MM.1S (cell line): ENCODE measurements at regions not wholly inside any gene's neighbourhood (a gene's known extent, or its start where the extent isn't known, plus 50 kb on each side); places are given as distances from the start of the nearest gene placed in this dataset.

Experiments
- DNase-seq: peaks from one replicate; pipeline ENCODE4 v3.0.0-alpha.2; 2015
- H2AFZ ChIP-seq: fragments of 300-600 bp; sonication (generic); 2 replicates; pipeline ENCODE4 v1.6.0; 2016; ENCODE audit warnings: antibody characterized with exemption, low read length
- H3F3A ChIP-seq: fragments of 300-600 bp; sonication (generic); 2 replicates; pipeline ENCODE4 v1.6.1; 2016; ENCODE audit warnings: mild to moderate bottlenecking, antibody characterized with exemption, low read length, moderate library complexity, mixed read lengths; ENCODE audit not compliant: insufficient read depth
- H3K27ac ChIP-seq: fragments of 300-600 bp; sonication (generic); 2 replicates; pipeline ENCODE4 v1.5.1; 2016; ENCODE audit warnings: mild to moderate bottlenecking, low read length
- H3K27me3 ChIP-seq: fragments of 300-600 bp; sonication (generic); replicated peaks from 2 replicates; pipeline ENCODE4 v1.6.0; 2016; ENCODE audit warnings: low read length; ENCODE audit not compliant: insufficient read depth
- H3K36me3 ChIP-seq: fragments of 300-600 bp; sonication (generic); replicated peaks from 2 replicates; pipeline ENCODE4 v1.6.1; 2016; ENCODE audit warnings: mild to moderate bottlenecking, low read length, mixed read lengths; ENCODE audit not compliant: insufficient read depth
- H3K4me1 ChIP-seq: fragments of 300-600 bp; sonication (generic); 2 replicates; pipeline ENCODE4 v1.6.1; 2016; ENCODE audit warnings: low read length, mixed read lengths
- H3K4me2 ChIP-seq: fragments of 300-600 bp; sonication (generic); 2 replicates; pipeline ENCODE4 v1.6.0; 2016; ENCODE audit warnings: low read depth, low read length
- H3K4me3 ChIP-seq: fragments of 300-600 bp; sonication (generic); 2 replicates; pipeline ENCODE4 v1.5.1; 2016; ENCODE audit warnings: low read length, mixed read lengths
- H3K79me2 ChIP-seq: fragments of 300-600 bp; sonication (generic); 2 replicates; pipeline ENCODE4 v1.6.1; 2016; ENCODE audit warnings: mixed run types, low read length, mixed read lengths
- H3K9ac ChIP-seq: fragments of 300-600 bp; sonication (generic); 2 replicates; pipeline ENCODE4 v1.6.1; 2016; ENCODE audit warnings: low read length, mixed read lengths
- H3K9me2 ChIP-seq: fragments of 300-600 bp; sonication (generic); replicated peaks from 2 replicates; pipeline ENCODE4 v1.6.1; 2016; ENCODE audit warnings: mild to moderate bottlenecking, low read length, mixed read lengths; ENCODE audit not compliant: insufficient read depth
- H3K9me3 ChIP-seq: fragments of 300-600 bp; sonication (generic); replicated peaks from 2 replicates; pipeline ENCODE4 v1.6.1; 2016; ENCODE audit warnings: mild to moderate bottlenecking, low read length, mixed read lengths; ENCODE audit not compliant: insufficient read depth
- H4K20me1 ChIP-seq: fragments of 300-600 bp; sonication (generic); 2 replicates; pipeline ENCODE4 v1.6.1; 2016; ENCODE audit warnings: mild to moderate bottlenecking, low read length, moderate library complexity, mixed read lengths; ENCODE audit not compliant: insufficient read depth
- EZH2 ChIP-seq: fragments of 300-600 bp; sonication (generic); optimal IDR thresholded peaks from 2 replicates; pipeline ENCODE3; 2017; ENCODE audit warnings: low read depth, mild to moderate bottlenecking, antibody characterized with exemption, low read length, mixed read lengths
- EZH2phosphoT487 ChIP-seq: fragments of 300-600 bp; sonication (generic); IDR thresholded peaks from 2 replicates; pipeline ENCODE4 v1.6.1; 2018; ENCODE audit warnings: antibody characterized with exemption, low read length
- TF ChIP-seq, protein P1 (sequence below): fragments of 300-600 bp; sonication (generic); IDR thresholded peaks from 2 replicates; pipeline ENCODE4 v1.5.1; 2016; ENCODE audit warnings: antibody characterized with exemption, low read length, mixed read lengths

- Histone ChIP-seq H3K4me3 (no peak overlapping the region), H3K4me1 (no peaks in the 10 kb centered on the region), H2AFZ (no peak overlapping the region), H3K9me3 (no peaks in the 10 kb centered on the region), H3K9me2 (no peaks in the 10 kb centered on the region), H3K27me3 (no peaks in the 10 kb centered on the region), H4K20me1 (no peaks in the 10 kb centered on the region), H3K36me3 (no peaks in the 10 kb centered on the region), H3K9ac (no peak overlapping the region), H3K27ac (no peak overlapping the region), H3F3A (no peaks in the 10 kb centered on the region), H3K79me2 (no peaks in the 10 kb centered on the region), H3K4me2 (no peak overlapping the region)
- DNase-seq = no peak
- TF ChIP-seq, protein P1, sequence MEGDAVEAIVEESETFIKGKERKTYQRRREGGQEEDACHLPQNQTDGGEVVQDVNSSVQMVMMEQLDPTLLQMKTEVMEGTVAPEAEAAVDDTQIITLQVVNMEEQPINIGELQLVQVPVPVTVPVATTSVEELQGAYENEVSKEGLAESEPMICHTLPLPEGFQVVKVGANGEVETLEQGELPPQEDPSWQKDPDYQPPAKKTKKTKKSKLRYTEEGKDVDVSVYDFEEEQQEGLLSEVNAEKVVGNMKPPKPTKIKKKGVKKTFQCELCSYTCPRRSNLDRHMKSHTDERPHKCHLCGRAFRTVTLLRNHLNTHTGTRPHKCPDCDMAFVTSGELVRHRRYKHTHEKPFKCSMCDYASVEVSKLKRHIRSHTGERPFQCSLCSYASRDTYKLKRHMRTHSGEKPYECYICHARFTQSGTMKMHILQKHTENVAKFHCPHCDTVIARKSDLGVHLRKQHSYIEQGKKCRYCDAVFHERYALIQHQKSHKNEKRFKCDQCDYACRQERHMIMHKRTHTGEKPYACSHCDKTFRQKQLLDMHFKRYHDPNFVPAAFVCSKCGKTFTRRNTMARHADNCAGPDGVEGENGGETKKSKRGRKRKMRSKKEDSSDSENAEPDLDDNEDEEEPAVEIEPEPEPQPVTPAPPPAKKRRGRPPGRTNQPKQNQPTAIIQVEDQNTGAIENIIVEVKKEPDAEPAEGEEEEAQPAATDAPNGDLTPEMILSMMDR = no peak
- TF ChIP-seq EZH2 (no peak), EZH2phosphoT487 (no peak)
These were observed 98.6 kb upstream of the EEF2KMT start for GRCh38 chr16:5196204-5196603.

DNA sequence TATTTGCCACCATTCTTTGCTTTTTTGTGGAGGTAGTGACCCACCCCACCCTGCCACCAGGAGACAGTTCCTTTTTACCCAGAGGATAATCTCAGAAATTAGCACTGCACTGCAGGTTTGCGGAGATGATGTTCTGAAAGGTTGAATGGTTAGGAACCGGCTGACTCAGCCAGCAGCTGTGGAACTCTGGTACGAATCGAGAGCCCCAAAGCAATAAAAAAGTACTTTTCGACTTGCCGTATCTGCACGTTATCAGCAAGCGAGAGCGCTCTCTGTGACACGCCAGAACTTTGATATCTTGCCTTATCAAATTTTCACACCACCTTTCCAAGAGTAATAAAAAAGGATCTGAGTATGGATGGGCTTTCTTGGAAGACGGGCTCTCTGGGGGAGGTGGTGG lies 96.3 kb upstream of the EEF2KMT start:
- no peaks in the 10 kb centered on the region for H3K36me3 ChIP-seq
- no peak overlapping the region for H3K4me2 ChIP-seq
- no peak overlapping the region for H3K27ac ChIP-seq
- no peak overlapping the region for H3K9ac ChIP-seq
- no peak overlapping the region for H2AFZ ChIP-seq
- TF ChIP-seq, protein P1 = no peak
- TF ChIP-seq EZH2 (no peak), EZH2phosphoT487 (no peak)
- no peak overlapping the region for H3K4me3 ChIP-seq
- no peaks in the 10 kb centered on the region for H4K20me1 ChIP-seq
- no peaks in the 10 kb centered on the region for H3K79me2 ChIP-seq
- DNase-seq = no peak
- H3K9me2 ChIP-seq = no peaks in the 10 kb centered on the region
- H3F3A ChIP-seq = no peaks in the 10 kb centered on the region
- no peaks in the 10 kb centered on the region for H3K4me1 ChIP-seq
- H3K9me3 ChIP-seq = no peaks in the 10 kb centered on the region
- H3K27me3 ChIP-seq = no peaks in the 10 kb centered on the region

- no peaks in the 10 kb centered on the region for H3K79me2 ChIP-seq
- H3K36me3 ChIP-seq = no peaks in the 10 kb centered on the region
- H3K27me3 ChIP-seq = peaks cover 4% of the 10 kb centered on the region; the same call in 1 of the 2 replicates
- no peaks in the 10 kb centered on the region for H3K9me3 ChIP-seq
- DNase-seq = no peak
- no peaks in the 10 kb centered on the region for H3F3A ChIP-seq
- no peak overlapping the region for H3K4me3 ChIP-seq
- TF ChIP-seq EZH2 (no peak), EZH2phosphoT487 (no peak)
- TF ChIP-seq, protein P1 = no peak
- no peak overlapping the region for H3K4me2 ChIP-seq
- no peaks in the 10 kb centered on the region for H3K9me2 ChIP-seq
- H2AFZ ChIP-seq = no peak overlapping the region
- no peak overlapping the region for H3K27ac ChIP-seq
- no peak overlapping the region for H3K9ac ChIP-seq
- no peaks in the 10 kb centered on the region for H4K20me1 ChIP-seq
- no peaks in the 10 kb centered on the region for H3K4me1 ChIP-seq
These were observed 91.4 kb upstream of the EEF2KMT start for GRCh38 chr16:5188989-5189352.
